GM18907 (cell line): ENCODE measurements at regions not wholly inside any gene's neighbourhood (a gene's known extent, or its start where the extent isn't known, plus 50 kb on each side); places are given as distances from the start of the nearest gene placed in this dataset.

Source experiments
- ATAC-seq: cut with Tn5 transposase; IDR thresholded peaks from one replicate; pipeline ENCODE4 v1.9.1; 2021; ENCODE audit warnings: mild to moderate bottlenecking, moderate library complexity; ENCODE audit not compliant: unreplicated experiment

DNA sequence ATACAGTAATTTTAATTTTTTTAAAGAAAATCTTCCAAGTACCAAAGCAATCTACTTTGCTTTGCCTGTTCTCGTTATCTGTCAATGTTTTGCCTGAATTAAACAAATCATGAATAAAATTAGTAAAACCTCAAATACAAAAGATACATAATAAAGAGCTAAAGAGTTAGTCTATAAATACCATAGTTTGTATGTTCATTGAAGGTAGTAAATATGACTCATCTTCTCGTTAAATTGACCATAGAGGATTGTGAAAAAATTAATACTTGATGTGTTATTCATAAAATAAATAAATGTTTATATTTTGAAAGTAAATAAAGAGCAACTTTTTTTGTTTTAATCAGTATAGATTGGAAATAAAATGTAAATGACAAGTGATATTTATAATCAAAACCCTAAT lies 246.5 kb upstream of the PLSCR5 start:
- ATAC-seq, result no peak

DNA sequence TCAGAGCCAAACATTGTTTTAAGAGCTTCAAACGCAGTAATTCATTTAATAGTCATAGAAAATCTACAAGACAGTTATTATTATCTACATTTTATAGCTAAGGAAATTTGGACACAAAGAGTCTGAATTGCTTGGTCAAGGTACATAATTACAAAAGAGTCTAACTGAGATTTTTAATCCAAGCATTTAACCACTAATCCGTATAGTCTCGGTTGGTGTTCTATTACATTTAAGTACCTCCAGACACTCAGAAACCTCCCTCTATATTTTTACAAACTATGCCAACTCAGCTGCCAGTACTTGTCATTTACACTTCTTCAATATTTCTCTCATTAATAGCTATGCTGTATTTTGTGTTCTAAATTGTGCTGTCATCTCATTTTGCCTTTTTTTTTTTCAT lies 240.2 kb upstream of the PLSCR5 start:
- no peak for ATAC-seq

GRCh38 chr3:146843476-146843875 lies 238.3 kb upstream of the PLSCR5 start:
- no peak for ATAC-seq

- no peak for ATAC-seq
These were observed 234.7 kb upstream of the PLSCR5 start for GRCh38 chr3:146839727-146840375.

DNA sequence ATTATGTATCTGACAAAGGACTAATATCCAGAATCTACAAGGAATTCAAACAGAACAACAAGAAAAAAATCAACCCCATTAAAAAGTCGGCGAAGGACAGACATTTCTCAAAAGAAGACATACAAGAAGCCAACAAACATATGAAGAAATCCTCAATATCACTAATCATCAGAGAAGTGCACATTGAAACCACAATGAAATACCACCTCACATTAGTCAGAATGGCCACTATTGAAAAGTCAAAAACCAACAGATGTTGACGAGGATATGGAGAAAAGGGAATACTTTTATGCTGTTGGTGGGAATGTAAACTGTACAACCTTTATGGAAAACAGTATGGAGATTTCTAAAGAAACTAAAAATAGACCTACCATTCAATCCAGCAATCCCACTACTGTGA lies 233.1 kb upstream of the PLSCR5 start:
- no peak for ATAC-seq

- no peak for ATAC-seq
These were observed 229.8 kb upstream of the PLSCR5 start for GRCh38 chr3:146834917-146835316.

DNA sequence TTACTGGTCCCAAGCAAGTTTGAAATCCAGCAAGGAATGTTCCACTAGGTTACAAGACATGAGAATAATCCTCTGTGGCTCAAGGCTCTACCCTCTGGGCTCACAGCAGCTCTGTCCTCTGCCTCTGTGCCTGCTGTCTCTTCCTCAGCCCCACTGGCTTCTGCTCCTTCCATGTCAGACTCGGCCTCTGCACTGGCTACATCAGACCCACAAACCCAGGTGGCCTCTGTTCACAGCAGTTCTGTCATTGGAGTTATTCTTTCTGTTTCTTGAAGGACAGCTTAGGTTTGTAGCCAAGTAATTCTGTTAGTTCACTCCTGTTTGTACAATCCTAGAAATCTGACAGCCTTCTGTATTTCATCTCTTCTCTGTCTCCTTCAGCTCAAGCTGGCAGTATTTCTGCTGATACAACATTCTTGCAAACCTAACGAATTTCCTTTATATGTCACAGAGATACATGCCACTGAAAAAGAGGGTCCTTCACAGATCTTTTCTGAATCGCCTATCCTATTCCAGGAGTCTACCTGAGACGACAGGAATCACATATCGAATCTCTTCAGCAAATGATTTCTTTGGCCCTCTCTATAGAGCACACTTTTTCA lies 227.8 kb upstream of the PLSCR5 start:
- ATAC-seq, result no peak

- ATAC-seq, result no peak
These were observed 226.5 kb upstream of the PLSCR5 start for GRCh38 chr3:146831659-146832058.

GRCh38 chr3:146830231-146830630 lies 225.1 kb upstream of the PLSCR5 start:
- no peak for ATAC-seq

DNA sequence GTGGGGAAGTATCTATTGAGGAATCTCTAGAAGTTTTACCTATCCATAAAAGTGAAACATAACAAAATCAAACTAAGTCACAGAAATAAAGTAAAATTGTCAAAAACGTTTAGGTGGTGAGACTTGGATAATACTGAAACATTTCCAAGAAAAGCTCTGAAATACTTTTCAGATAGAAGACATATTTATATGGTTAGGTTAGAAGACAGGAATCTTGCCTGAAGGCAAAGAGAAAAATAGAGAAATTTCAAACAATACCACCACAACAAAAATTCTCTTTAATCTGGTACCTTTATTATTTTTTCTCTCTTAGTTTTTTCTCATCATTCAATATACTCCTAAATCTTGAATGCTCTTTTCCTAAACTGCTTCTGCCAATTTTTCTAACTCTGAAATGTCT lies 222.7 kb upstream of the PLSCR5 start:
- no peak for ATAC-seq

DNA sequence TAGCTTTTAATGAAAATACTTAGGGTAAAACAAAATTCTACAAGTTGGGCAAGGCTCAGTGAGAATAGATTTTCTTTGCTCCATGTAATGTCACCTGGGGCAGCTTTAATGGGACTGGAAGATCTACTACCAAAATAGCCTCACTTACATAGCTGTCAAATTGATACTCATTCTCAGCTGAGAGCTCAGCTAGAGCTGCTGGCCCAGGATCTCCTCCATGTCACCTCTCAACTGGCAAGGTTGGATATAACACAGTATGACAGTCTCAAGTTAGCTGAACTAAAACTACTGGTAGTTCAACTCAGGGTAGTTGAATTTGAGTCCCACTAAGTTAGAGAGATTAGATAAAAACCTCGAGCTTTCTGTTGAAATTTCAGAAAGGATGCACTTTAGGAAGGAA lies 218.5 kb upstream of the PLSCR5 start:
- ATAC-seq, result no peak

GRCh38 chr3:146818866-146819265 lies 213.7 kb upstream of the PLSCR5 start:
- no peak for ATAC-seq

DNA sequence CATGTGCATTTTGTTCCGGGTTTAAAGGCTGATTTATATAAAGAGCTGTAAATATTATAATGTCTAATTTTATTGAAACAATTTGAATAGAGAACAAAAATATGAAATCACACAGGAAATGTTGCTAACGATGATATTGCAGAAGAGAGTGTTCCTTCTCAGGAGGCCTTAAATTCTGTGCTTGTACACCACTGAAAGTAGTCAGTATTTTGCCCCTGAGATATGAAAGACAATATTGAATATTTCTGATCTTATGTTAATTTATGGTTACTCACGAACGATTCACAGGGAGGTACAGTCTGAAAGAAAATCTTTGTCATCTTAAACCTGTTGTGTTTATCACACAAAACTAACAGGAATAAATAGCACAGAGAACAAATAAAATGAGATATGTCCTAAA lies 213.2 kb upstream of the PLSCR5 start:
- no peak for ATAC-seq

DNA sequence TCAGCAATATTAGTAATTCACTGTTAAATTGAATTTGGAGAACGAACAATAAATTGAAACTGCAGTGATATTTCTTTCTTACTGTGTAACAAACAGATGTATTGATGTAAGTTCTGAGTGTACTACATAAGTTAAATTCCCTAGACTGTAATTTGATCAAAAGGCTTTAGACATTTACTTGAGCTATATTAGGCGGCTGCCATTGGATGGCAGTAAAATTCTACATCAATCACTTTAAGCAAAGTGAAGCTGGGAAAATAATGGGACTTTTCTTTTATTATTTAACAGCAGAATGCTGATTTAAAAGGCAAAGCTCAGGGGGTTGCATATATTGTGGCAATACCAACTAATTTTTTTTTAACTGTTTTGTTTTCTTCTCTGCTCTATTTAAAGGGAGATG lies 212.6 kb upstream of the PLSCR5 start:
- ATAC-seq, result no peak

GRCh38 chr3:146814601-146815315 lies 209.6 kb upstream of the PLSCR5 start:
- no peak for ATAC-seq

GRCh38 chr3:146813496-146813895 lies 208.3 kb upstream of the PLSCR5 start:
- ATAC-seq, result no peak

DNA sequence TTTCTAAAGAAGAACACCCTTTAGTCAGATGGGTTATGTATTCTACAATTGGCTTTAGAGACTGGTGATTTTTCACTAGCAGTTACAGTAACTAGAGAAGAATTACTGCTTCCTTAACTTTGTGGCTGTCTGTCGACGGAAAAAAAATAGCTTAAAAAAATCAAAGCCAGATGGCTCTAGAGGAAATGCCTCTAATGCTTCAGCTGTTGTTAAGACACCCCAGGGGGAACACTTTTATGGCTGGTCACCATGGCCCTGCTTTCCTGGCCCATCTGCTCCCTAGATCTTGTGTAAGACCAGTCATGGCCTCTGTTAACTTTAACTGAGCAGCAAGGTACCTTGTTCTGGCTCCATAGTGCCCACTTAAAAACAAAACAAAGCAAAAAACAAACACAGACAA lies 198.6 kb upstream of the PLSCR5 start:
- no peak for ATAC-seq

DNA sequence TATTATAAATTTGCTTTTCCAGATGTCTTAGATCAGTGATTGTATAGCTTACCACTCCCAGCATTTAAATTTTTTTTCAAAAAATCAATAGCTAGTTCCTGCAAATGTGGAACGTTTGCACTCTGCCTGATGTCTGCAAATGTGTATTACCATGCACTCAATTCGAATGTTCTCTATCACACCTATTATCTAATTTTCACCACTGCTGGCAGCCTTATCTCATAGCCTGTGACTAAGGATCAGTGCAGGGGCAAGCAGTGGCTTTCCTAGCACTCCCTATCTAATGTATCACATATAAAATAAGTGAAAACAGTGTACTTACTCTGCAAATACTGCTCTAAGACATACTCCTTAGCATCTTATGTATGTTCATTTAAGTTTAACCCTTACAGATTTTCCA lies 196.3 kb upstream of the PLSCR5 start:
- no peak for ATAC-seq

DNA sequence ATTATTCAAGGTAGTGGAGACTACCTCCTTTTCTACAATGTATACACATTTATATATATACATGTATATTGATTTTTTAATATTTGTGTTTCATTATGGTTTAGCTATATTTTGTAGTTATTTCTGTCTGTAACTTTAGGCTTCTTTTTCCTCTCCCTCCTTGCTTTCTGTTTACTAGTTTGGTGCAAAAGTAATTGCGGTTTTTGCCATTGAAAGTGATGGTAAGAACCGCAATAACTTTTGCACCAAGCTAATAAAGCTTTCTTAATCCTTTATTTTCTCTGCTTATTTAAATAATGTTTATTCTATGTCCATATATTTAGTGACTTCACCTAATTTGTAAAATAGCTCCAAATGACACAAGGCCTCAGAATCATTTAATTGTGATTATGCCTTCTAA lies 195.3 kb upstream of the PLSCR5 start:
- no peak for ATAC-seq

GRCh38 chr3:146796078-146796477 lies 190.9 kb upstream of the PLSCR5 start:
- ATAC-seq, result no peak

- ATAC-seq, result no peak
These were observed 178.3 kb upstream of the PLSCR5 start for GRCh38 chr3:146783446-146783845.

GRCh38 chr3:146781606-146782005 lies 176.5 kb upstream of the PLSCR5 start:
- no peak for ATAC-seq
